Ovary (tissue), 7 donors: ENCODE measurements at regions not wholly inside any gene's neighbourhood (a gene's known extent, or its start where the extent isn't known, plus 50 kb on each side); places are given as distances from the start of the nearest gene placed in this dataset.

ENCODE experiments used
- DNase-seq, 5 donors: peaks; one replicate each; pipeline ENCODE4 v3.0.0-alpha.2; 2019 to 2020
- H3K27ac ChIP-seq, 2 donors: fragments of 200-600 bp; one replicate each; pipeline versions ENCODE4 v1.5.1 to v1.8.0; 2019 to 2022
- H3K27me3 ChIP-seq: fragments of 200-600 bp; one replicate; pipeline ENCODE4 v1.8.0; 2022
- H3K36me3 ChIP-seq: fragments of 200-600 bp; sonication (generic); one replicate; pipeline ENCODE4 v1.5.1; 2019
- H3K4me1 ChIP-seq: one replicate; pipeline ENCODE4 v1.8.1; 2013; ENCODE audit warnings: mild to moderate bottlenecking, moderate library complexity; ENCODE audit not compliant: insufficient read depth
- H3K4me3 ChIP-seq: fragments of 200-600 bp; sonication (generic); one replicate; pipeline ENCODE4 v1.5.1; 2017
- H3K9me3 ChIP-seq, 2 donors: fragments of 200-600 bp in 1 of 2; sonication (generic) in 1 of 2; one replicate each; pipeline versions ENCODE4 v1.5.1 to v1.8.1; 2013 to 2019; ENCODE audit warnings: mild to moderate bottlenecking in 1 of 2, moderate library complexity in 1 of 2
- EP300 ChIP-seq: sonication (generic); formaldehyde crosslinking; IDR thresholded peaks from one replicate; pipeline ENCODE4 v1.6.1; 2017; ENCODE audit warnings: antibody characterized with exemption
- POLR2A ChIP-seq: fragments of 450-650 bp; IDR thresholded peaks from one replicate; pipeline ENCODE4 v1.6.1; 2017; ENCODE audit warnings: antibody characterized with exemption, mild to moderate bottlenecking, moderate library complexity
- WGBS, 3 donors: extraction: QIAGEN DNeasy Blood & Tissue Kit in 1 of 3; methylation state at CpG; one replicate each; pipeline versions ENCODE4 v1.1.5 to v1.1.7; 2013 to 2017; 5-methylcytosine and 5-hydroxymethylcytosine counted together
- intact Hi-C, 4 donors: fragments of 100-400 bp; cut with DNase I; formaldehyde crosslinking; loops; one replicate each; pipeline versions ENCODE4 v1.11.0 to v1.15.1; 2022 to 2023
- TF ChIP-seq, protein P1 (sequence below), 3 donors: fragments of 450-650 bp in 2 of 3; fragments of 200-600 bp in 1 of 3; IDR thresholded peaks; one replicate each; pipeline versions ENCODE4 v1.5.1 to v1.8.0; 2016 to 2022; ENCODE audit warnings: antibody characterized with exemption in 3 of 3, mild to moderate bottlenecking in 1 of 3
- donor health status: DM: no; HTN: no; CAD: no; lungs with moderate emphysema.
- donor health status: DM: no; HTN: no; CAD: no.
- donor health status: Bipolar disorder and iron deficiency.
- donor health status: DM: no; HTN: no; CAD: no.
- donor health status: DM: yes; HTN: yes; CAD: no.

DNA sequence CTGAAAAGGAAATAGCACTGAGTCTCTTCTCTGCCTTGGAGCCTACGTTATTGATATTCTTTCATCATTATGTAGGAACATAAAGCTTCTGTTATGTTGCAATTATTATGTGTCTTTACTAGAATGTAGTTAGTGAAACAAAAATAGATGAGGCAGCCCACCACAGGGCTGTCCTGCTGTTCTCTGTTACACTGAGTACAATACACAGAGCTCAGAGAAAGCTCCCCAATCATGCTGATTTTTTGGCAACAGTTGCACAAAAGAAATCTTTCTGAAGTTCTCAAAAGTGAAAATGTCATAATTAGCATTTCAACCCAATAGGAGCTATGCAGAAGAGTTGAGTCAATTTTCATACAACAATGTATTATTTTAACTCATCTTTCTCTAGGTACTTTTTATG, 119.5 kb downstream of the EFNB2 start:
- Histone ChIP-seq H3K4me1 (no peaks in the 10 kb centered on the region), H3K9me3 (no peaks in the 10 kb centered on the region), H3K4me3 (no peak overlapping the region), H3K27ac (no peak overlapping the region), H3K36me3 (no peaks in the 10 kb centered on the region), H3K27me3 (no peaks in the 10 kb centered on the region)
- DNase-seq = no peak
- intact Hi-C loops = no loop called here
- WGBS, 3 donors = 23 to 31% (median 27%) methylated on average over 1 of the region's 1 CpG
- TF ChIP-seq EP300 (no peak), POLR2A (no peak)
- TF ChIP-seq, protein P1, sequence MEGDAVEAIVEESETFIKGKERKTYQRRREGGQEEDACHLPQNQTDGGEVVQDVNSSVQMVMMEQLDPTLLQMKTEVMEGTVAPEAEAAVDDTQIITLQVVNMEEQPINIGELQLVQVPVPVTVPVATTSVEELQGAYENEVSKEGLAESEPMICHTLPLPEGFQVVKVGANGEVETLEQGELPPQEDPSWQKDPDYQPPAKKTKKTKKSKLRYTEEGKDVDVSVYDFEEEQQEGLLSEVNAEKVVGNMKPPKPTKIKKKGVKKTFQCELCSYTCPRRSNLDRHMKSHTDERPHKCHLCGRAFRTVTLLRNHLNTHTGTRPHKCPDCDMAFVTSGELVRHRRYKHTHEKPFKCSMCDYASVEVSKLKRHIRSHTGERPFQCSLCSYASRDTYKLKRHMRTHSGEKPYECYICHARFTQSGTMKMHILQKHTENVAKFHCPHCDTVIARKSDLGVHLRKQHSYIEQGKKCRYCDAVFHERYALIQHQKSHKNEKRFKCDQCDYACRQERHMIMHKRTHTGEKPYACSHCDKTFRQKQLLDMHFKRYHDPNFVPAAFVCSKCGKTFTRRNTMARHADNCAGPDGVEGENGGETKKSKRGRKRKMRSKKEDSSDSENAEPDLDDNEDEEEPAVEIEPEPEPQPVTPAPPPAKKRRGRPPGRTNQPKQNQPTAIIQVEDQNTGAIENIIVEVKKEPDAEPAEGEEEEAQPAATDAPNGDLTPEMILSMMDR (IDR thresholded peaks at IDR 0.05) = no peak

DNA sequence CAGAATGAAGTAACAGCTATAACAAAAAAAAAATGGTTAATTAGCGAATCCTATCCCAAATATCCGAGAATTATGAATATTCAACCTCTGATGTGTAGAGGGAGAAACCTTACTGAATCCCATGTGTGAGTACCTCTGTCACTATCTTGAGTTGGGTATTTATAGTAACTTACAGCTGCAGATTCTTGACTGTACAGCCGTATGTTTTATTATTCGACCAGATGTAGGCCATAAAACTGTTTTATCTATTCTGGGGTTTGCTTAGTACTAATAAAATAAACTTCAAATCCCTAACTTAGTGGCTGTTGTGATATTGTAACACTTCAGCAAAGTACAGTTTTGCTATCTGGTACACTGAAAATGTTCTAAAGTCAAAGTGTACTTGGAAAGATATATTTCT, 120.0 kb downstream of the EFNB2 start:
- Histone ChIP-seq H3K27me3 (no peaks in the 10 kb centered on the region), H3K9me3 (no peaks in the 10 kb centered on the region), H3K36me3 (no peaks in the 10 kb centered on the region), H3K4me1 (no peaks in the 10 kb centered on the region), H3K4me3 (no peak overlapping the region), H3K27ac (no peak overlapping the region)
- intact Hi-C loops = no loop called here
- no peak for DNase-seq
- TF ChIP-seq, protein P1 (IDR thresholded peaks at IDR 0.05) = no peak
- TF ChIP-seq EP300 = no peak
- no peak for TF ChIP-seq POLR2A
- 11 to 20% (median 13%) methylated on average over 4 of the region's 4 CpGs for WGBS, 3 donors

DNA sequence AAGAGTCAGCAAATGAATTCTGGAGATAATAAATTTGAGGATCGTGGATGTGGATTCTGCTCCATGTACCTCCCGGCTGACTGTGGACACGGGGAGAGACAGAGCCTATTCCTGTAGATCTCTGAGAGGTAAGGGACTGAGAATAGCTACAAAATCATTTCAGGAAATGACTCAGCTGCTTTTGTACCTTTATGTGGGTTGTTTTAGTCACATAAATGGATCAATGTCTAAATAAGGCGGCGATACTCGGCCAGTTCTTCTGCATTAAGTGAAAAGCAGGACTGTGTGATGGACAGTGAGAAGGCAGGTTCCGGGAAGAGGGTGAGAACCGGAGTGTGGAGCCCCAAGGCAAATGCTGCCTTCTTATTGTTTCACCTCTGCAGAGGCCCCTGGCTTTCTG, 128.1 kb downstream of the EFNB2 start:
- WGBS, 3 donors = 80 to 81% (median 81%) methylated on average over 8 of the region's 8 CpGs
- Histone ChIP-seq H3K27ac (no peak overlapping the region), H3K27me3 (no peaks in the 10 kb centered on the region), H3K4me1 (no peaks in the 10 kb centered on the region), H3K9me3 (no peaks in the 10 kb centered on the region), H3K4me3 (no peak overlapping the region), H3K36me3 (no peaks in the 10 kb centered on the region)
- DNase-seq = no peak
- TF ChIP-seq POLR2A = no peak
- TF ChIP-seq EP300 = no peak
- TF ChIP-seq, protein P1 (IDR thresholded peaks at IDR 0.05) = no peak
- intact Hi-C loops = no loop called here

DNA sequence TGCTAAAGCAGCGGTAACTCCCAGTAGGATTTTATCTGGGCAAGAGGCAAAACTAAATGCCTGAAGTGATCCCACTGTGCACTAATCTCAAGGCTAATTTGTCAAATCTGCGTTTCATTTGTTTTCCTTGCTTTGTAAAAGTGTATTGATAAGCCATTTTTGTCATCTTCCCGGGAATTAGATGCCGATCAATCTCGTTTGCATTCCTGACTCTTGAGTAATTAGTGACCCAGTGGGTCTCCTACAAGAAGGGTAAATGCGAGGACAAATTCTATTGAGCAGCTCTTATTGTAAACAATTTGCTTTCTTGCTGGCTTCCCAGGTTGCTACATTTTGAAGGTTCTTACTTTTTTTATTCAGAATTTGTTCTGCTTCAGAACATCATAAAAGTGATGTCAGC, 129.7 kb downstream of the EFNB2 start:
- Histone ChIP-seq H3K9me3 (no peaks in the 10 kb centered on the region), H3K27me3 (no peaks in the 10 kb centered on the region), H3K36me3 (no peaks in the 10 kb centered on the region), H3K4me1 (no peaks in the 10 kb centered on the region), H3K27ac (no peak overlapping the region), H3K4me3 (no peak overlapping the region)
- 14 to 29% (median 24%) methylated on average over 6 of the region's 6 CpGs for WGBS, 3 donors
- TF ChIP-seq POLR2A (no peak), EP300 (no peak)
- TF ChIP-seq, protein P1 (IDR thresholded peaks at IDR 0.05) = no peak
- intact Hi-C loops = no loop called here
- DNase-seq = no peak

DNA sequence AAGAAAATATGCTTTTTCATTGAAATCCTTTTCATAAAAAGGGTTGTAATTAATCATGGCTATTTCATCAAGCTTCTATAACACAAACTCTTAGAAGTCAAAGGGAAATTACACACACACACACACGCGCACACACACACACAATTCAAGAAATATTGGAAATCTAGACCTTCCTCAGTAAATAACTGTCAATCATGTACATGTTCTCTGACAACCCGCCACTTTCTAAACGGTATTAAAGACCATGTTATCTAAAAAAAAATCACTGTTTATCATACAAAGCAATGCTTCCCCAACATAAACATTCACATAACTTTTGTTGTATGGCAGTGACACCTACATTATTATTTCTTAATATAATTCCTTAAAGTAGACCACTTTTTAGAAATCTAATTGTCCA, 132.2 kb downstream of the EFNB2 start:
- Histone ChIP-seq H3K27ac (no peak overlapping the region), H3K36me3 (no peaks in the 10 kb centered on the region), H3K4me3 (no peak overlapping the region), H3K27me3 (no peaks in the 10 kb centered on the region), H3K9me3 (no peaks in the 10 kb centered on the region), H3K4me1 (no peaks in the 10 kb centered on the region)
- intact Hi-C loops = no loop called here
- TF ChIP-seq POLR2A = no peak
- TF ChIP-seq EP300 = no peak
- TF ChIP-seq, protein P1 (IDR thresholded peaks at IDR 0.05) = no peak
- DNase-seq = no peak
- 85 to 87% (median 86%) methylated on average over 4 of the region's 4 CpGs for WGBS, 3 donors
